ENCODE measurements at regions not wholly inside any gene's neighbourhood (a gene's known extent, or its start where the extent isn't known, plus 50 kb on each side); places are given as distances from the start of the nearest gene placed in this dataset.

DNA sequence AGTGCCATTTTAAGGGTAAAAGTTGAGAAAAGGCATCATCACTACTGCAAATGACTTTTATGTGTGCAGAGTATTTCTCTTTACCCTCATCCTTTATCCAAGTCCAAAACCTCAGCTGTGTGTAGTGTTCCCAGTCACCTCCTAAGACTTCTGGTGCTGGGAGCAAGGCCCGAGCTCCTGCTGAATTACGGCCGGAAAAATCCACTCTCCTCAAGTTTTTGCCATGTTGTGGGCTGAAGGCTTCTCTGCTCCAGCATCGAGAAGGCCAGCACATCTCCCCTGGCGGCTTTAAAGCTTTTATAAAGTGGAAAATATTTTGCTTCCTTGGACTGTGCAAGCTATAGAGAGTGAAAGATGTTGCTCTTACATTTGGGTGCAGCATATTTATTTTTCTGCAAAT lies 153.2 kb upstream of the THBS2 start:
- no peak for DNase-seq (ENCODE audit: low spot score)

GRCh38 chr6:169406034-169406433 lies 152.4 kb upstream of the THBS2 start:
- no peak for DNase-seq (ENCODE audit: low spot score)

GRCh38 chr6:169404828-169405227 lies 151.2 kb upstream of the THBS2 start:
- DNase-seq (ENCODE audit: low spot score) = no peak

- no peak for DNase-seq (ENCODE audit: low spot score)
Measured at GRCh38 chr6:169398342-169399105, 144.9 kb upstream of the THBS2 start.

- DNase-seq (ENCODE audit: low spot score) = peak; percentile 52
Measured at GRCh38 chr6:169397684-169398083, 144.0 kb upstream of the THBS2 start.

DNA sequence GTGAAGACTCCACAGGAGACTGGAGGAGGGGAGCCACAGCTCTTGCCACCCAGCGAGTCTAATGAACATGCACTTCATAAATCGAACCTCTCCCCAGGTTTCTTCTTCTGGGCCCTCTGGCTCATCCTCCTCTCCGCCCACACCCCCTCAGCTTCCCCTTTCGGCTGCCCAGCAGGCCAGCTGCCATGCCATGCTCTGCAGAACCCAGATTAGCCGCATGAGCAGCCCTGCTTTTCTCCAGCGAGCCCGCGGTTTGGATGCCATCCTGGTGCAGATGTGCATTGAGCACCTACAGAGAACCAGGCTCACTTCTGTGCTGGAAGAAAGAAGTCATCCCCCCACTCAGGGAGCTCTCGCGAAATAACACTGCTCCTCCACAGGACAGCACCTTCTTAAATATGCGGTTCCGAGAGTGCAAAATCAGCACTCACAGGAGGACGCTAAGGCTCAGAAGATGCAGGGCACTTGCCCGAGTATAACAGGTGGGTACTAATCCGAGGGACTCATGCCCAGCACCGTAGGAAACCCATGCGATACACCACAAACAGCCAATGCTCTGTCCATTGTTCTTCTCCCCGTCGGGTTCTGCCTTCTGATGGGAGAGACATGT lies 143.0 kb upstream of the THBS2 start:
- DNase-seq (ENCODE audit: low spot score) = no peak

DNA sequence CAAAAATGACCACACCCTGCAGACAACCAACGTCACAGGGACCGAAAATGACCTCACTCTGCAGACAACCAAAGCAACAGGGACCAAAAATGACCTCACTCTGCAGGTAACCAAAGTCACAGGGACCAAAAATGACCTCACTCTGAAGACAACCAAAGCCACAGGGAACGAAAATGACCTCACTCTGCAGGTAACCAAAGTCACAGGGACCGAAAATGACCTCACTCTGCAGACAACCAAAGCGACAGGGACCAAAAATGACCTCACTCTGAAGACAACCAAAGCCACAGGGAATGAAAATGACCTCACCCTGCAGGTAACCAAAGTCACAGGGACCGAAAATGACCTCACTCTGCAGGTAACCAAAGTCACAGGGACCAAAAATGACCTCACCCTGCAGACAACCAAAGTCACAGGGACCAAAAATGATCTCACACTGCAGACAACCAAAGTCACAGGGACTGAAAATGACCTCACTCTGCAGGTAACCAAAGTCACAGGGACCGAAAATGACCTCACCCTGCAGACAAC lies 142.4 kb upstream of the THBS2 start:
- peak; percentile 29 for DNase-seq (ENCODE audit: low spot score)

GRCh38 chr6:169395080-169395805 lies 141.6 kb upstream of the THBS2 start:
- peak; percentile 79 for DNase-seq (ENCODE audit: low spot score)

GRCh38 chr6:169393753-169394152 lies 140.1 kb upstream of the THBS2 start:
- DNase-seq (ENCODE audit: low spot score) = no peak

DNA sequence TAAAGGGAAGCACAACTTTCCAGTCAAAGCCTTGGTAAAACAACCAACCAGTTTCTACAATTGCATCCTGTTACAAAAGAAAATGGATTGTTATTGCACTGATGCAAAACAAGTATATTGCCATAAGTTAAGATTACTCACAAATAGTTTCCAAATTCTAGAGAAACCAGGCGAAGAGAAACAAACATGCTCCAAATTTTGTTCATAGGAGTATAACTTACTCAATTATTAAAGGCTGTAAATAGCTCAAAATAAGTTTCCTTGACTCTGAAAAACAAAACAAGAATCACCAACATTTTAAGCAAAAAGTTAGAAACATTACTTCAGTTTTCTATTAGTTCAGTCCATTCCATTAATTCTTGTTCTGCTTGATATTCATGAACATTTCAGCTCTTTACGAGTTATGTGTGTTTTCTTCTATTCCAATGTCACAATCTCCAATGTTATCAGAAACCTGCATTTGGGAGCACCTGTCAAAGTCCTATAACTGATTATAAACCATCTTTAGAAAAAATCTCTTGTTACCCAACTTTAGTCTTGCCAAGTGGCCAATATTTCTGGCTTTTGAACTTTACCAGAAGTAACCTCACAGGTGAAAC lies 137.9 kb upstream of the THBS2 start:
- DNase-seq (ENCODE audit: low spot score) = no peak

DNA sequence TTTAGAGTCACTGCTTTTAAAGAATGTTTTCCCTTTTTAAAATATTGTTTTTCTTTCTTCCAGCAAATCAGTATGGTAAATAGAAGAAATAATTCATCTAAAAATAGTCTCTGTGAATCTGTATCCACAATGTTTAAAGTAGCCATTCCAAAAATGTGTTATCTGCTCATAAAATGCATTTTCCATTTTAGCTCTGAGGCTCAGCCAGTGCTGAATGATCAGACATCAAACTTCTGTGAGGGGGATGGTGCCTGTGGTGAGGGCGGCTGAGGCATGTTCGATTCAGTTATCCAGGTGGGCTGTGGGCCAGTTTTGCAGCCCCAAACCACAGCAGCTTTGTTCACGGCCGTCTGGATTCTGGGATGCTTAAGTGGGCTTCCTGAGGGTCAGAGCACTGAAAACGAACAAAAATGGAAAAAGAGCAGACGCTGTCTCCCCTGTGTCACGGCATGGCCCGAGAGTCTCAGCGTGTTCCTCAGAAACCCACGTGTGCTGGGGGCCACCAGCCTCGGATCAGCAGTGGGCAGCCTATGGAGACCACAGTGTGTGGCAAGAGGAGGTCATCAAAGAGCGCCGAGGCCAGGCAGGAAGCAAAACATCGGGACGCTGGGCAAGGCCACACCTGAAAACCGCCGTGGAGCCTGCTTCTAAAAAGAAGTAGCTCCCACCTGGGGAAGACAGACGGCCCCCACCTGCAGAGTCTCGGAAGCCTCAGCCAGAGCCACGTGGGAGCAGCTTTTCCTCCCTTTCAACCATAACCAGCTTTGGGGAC lies 134.9 kb upstream of the THBS2 start:
- DNase-seq (ENCODE audit: low spot score) = no peak

DNA sequence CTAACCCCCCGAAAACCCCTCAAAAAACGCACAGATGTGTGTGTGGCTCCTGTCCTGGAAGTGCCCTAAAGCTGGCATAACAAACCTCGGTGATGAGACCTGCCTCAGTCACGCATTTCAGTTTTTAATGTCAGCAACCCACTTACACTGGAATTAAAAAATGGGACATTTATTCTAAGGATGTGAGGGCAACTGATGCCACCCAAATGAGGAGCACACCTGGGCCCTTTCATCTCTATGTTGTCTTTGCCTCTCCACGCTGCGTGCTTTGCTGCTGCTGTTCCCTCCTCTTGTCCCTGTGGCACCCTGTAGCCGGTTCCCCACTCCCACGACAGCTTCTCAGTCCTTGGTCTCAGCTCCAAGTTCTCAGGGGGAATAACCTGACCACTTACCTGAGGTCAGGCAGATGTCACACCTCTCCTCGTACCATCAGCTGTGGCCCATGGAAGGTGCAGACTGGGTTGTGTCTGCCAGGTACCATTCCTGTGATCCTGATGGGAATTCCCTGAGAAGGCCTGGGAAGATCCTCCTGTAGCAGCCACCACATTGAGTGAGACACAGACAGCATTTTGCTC lies 134.2 kb upstream of the THBS2 start:
- no peak for DNase-seq (ENCODE audit: low spot score)

DNA sequence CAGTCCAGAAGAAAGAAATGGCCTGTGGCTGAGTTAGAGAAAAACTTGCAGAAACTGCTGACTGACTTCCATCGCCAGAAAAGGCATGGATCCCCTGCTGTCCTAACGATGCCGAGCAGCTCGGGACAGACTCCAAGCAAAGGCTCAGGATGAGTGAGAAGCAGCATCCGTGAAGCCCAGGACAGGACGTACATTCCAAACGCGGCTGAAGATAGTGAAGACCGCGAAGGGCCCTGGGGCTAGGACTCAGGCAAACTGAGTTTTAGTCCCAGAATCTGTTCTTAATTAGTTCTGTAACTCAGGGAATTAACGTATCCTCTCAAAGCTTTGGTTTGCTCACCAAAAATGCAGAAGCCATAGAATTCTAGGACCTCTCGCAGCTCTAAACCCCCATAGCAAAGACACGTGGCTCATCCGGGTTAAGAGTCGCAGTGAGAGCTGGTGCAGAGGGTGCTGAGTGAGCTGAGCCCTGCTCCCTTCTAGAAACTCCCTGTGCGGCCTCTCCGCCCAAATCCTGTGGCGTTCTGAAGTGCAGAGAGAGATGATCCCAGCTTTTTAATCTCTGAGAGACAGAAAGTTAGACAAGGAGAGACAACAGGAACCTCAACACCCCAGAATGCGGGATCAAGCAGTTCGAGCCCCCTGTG lies 132.9 kb upstream of the THBS2 start:
- DNase-seq (ENCODE audit: low spot score) = no peak

DNA sequence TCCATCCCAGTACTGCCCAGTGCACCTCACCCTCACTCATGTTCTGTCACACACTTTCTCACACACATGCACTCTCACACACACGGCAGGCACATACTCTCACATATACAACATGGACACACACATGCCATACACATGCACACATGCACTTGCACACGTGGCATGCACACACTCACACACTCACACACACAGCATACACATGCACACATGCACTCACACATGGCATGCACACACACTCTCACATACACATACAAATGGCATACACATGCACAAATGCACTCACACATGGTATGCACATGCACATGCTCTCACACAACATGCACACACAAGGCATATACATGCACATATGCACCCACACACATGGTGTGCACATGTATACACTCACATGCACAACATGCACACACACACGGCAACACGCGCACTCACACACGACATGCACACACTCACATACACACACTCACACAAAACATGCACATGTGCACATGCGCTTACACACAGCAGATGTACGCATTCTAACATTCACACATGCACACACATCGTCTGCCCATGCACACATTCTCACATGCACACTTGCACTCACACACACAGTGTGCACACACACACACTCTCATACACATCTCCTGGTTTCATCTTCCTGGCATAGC lies 131.7 kb upstream of the THBS2 start:
- DNase-seq (ENCODE audit: low spot score) = no peak

DNA sequence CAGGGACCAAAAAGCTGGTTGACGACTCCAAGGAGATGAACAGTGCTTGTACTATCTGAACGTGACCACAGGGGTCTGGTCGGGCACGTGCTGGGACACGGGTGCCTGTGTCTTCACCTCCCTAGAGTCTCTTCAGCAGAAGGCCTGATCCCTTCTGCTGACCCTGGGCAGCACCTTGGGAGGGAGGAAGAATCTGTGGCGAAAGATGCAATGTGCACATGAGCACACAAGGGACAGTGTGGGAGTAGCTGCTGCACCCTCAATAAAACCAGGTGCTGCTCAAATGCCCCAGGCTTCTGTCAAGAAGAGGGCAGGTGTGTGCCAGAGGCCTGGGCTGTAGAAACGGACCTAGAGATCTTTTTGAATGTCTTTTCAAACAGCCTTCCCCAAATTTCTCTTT lies 130.6 kb upstream of the THBS2 start:
- no peak for DNase-seq (ENCODE audit: low spot score)

- DNase-seq (ENCODE audit: low spot score) = no peak
Measured at GRCh38 chr6:169383265-169383664, 129.6 kb upstream of the THBS2 start.

GRCh38 chr6:169382735-169383134 lies 129.1 kb upstream of the THBS2 start:
- DNase-seq (ENCODE audit: low spot score) = no peak

- no peak for DNase-seq (ENCODE audit: low spot score)
Measured at GRCh38 chr6:169381988-169382387, 128.3 kb upstream of the THBS2 start.

GRCh38 chr6:169380493-169380892 lies 126.8 kb upstream of the THBS2 start:
- no peak for DNase-seq (ENCODE audit: low spot score)

DNA sequence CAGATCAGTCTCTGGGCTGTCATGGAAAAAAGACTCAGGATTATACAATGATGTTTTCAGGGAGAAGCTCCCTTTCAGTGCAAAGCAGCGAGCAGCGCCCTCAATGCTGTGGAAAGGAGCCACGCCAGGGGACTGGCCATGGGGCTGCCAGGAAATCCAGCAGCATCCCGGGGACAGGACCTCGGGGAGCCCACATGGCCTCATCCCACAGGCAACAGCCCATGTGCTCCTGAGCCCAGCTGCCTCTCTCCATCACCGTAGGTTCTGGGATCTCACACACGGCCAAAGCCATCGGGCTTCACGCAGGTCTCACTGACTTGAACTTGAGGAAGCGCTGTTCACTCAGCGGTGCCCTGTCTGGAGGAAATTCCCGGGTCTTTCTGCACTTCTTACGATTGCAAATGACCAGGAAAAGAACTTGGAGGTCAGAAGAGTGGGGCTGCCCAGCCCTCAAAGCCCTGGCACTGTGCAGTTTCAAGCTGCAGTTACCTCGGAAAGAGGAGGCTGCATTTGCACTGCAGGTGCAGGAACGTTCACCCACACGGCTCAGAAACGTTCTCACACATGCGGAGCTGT lies 125.9 kb upstream of the THBS2 start:
- no peak for DNase-seq (ENCODE audit: low spot score)
